HG03565 (cell line): ENCODE measurements at regions not wholly inside any gene's neighbourhood (a gene's known extent, or its start where the extent isn't known, plus 50 kb on each side); places are given as distances from the start of the nearest gene placed in this dataset.
"Not testable (repeated sequence)": the region's sequence is repeated elsewhere in the genome, so short reads cannot be mapped to it uniquely, and the experiment has no call there.

Experiments
- ATAC-seq: cut with Tn5 transposase; IDR thresholded peaks from one replicate; pipeline ENCODE4 v1.9.1; 2021; ENCODE audit warnings: mild to moderate bottlenecking, moderate library complexity; ENCODE audit not compliant: unreplicated experiment

DNA sequence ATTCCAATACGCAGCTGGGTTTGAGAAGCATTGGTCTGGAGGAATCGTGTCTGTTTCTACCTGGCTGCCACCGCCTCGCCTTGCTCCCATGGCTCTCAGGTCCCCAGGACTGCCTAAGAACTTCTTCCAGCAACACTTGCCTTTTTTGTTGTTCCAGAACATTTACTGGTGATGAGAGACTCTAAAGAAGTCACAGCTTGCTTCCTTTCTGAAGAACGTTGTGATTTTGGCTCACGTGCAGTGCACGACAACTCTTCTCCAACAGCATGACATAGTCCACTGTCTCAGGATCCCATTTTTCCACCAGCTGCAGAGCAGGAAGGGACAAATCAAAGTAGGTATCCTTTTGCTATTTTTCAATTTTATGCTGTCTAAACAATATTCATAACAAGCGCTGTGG, 940.9 kb downstream of the SLC4A3 start:
- no peak for ATAC-seq

DNA sequence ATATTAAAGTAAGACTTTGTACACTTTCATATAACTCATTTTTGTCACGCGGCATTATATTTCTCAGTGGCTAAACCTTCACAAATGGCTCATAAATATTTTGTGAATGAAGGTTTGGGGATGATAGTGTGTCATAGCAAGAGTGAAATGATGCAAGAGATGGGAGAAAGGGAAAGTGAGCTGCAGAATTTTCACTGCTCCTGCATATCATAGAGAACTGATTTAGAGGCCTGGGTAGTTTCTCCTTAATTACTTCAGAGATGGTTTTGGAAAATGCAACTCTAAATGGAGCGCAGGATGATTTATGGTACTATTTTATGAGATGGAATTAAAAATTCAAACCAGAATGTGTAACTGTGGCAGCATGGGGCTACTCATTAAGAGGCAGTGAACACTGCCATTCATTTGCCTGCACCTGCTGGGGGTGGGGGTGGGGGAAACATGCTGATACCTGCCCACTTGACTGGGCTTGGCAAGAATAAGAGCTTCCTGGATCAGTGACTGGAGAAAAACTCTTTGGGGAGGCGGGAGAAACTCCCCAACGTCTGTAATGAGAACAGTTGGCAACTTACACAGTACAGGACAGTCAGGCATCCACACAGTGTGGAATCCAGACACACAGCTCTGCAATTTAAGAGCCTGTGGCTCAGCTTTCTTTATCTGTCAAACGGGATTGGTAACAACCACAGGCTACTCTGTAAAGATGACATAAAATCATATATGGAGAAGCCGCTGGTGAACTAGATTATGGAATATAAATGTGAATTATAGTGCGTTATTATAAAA, 941.9 kb downstream of the SLC4A3 start:
- no peak for ATAC-seq

DNA sequence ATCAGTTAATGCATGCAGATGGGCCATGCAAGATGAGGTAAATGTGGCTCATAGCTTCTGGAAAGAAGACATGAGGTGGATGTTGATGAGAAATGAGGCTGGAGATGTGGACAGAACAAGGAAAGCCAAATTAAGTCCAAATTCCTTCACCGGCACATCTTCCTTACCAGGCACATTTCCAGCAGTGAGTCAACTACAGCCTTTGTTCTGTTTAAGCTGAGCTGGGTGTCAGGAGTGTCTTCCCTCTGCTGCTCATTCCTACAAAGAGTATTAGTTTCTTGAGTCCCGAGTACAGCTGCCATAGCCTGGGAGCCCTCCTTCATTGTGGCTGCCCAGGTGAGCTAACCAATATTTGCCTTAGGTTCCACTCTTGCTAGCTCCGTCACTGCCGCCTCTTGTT, 945.0 kb downstream of the SLC4A3 start:
- ATAC-seq: no peak

DNA sequence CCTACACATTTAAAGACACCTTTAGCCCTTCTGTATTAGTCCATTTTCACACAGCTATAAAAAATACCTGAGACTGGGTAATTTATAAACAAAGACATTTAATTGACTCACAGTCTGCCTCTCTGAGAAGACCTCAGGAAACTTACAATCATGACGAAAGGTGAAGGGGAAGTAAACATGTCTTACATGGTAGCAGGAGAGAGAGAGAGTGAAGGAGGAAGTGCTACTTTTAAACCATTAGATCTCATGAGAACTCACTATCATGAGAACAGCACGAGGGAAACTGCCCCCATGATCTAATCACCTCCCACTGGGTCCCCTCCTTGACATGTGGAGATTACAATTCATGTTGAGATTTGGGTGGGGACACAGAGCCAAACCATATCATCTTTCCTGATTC, 946.6 kb downstream of the SLC4A3 start:
- ATAC-seq: no peak

DNA sequence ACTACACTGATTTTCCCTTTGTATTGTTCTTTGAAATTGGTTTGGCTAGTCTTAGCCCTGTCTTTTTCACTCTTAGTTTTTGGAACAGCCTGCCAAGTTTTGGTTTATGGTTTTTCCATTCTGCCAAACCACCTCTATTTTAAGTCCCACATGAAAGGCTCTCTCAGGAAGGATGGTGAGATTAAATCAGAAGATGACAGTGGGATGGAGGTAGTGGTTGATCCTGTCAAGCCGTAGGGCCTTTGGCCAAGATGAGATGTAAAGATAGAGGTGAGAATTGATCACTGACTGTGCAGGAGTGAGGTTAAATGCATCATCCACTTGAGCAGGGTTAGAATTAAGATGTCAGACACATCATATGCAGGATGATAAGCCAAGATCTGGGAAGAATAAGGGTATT, 948.5 kb downstream of the SLC4A3 start:
- no peak for ATAC-seq

DNA sequence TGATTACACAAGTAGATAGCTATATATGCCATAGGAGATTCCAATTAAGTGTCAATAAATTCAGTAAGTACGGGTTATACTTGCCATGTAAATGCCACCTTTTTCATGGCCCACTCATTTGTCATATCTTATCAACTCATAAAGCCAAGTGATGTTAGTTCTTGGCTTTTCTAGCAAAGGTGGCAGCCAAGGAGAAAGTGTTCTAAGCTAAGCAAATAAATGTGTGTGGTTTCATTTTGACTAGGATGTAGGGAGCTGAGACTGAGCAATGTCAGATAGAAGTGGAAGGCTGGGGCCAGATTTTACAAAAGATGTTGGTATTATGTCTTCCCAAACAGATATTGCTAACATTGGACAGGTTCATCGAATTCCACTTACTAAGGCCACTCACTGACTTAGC, 952.0 kb downstream of the SLC4A3 start:
- no peak for ATAC-seq

DNA sequence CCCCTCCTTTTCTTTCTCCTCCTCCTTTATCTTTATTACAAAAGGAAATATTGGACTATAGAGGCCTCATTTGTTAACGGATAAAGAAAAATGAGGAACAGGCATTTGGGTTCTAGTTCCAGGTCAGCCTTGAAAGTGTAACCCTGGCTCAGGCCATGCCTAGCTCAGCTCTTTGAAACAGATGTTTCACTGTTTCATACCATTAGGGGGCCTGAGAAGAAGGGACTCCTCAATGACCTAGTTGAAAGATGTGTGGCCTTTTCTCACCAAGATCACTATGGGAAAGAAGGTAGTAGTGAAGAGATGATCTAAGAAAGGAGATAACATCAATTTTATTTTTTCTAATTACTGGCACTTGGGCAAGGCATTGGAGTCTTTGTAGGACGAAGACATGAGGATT, 952.7 kb downstream of the SLC4A3 start:
- ATAC-seq: no peak

DNA sequence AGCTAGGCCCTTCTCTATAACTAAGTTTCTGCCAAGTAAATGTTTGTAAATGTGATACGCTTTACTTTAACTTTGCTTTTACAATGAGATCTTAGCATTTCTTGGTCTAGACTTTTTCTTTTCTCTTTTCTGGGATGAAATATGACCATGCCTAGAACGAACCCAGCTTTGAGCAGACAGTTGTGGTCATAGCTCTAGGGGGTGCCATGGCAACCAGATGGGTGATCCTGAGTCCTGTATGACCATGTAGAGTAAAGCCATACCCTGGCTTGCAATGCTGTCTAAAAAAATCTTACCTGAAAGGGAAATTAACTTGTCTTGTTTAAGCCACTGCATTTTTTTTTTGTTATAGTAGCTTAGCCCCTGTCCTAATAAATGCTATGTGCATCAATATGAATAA, 956.3 kb downstream of the SLC4A3 start:
- no peak for ATAC-seq

DNA sequence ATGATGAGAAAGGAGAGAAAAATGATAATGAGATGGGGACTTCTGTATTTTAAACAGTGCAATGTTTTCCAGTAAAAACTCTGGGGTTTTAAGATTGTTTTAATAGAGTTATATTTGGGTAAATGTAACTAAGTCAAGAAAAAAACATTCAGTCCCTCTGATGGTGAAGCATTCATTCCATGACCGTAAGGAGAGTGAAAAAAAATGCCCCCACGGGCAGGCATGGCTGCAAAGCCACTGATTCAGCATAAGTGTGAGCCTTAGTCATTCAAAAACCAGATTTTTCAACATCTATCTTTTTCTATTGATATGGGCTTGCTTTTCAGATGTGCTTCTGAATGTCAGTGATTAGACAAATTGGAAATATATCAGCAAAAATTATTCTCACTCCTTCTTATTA, 957.8 kb downstream of the SLC4A3 start:
- ATAC-seq: no peak

DNA sequence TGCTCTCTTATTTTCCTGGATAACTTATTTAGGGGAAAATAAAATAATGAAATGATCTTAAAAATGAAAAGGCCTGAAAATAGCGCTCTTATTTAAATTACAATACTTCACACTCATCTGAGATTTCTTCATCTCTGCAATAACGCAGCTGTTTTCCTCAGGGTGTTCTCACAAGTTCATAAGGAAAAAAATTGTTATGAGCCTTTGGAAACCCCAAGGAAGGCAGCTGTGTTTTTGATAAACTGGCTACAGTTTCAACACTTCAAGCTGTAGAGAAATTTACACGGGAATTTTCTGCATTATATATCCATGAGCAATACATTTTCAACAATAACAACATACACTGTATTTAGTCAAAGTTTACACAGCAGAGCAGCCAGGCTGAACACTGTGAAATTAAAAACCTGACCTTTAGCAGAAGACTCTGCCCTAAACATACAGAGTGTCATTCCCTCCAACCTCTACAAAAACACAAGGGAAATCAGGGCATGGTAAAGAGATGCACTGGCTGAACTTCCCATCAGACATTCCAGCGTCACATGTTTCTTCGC, 959.6 kb downstream of the SLC4A3 start:
- no peak for ATAC-seq

DNA sequence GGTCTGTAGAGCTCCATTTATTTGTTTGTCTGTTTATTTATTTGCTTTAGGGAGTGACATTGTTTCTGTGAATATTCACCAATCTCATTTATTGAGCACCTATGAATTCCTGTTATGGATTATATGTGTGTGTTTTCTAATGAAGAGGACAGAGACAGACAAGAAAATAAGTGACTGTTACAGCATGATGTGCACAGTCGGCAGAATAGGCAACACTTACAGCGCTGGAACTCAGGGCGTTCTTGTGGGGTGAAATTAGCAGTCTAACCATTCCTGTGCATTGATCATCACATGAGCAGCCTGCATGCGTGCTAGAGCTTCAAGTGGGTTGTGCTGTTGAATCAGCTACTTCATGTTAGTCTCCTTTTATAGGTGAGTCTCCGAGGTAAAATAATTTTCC, 960.7 kb downstream of the SLC4A3 start:
- no peak for ATAC-seq

DNA sequence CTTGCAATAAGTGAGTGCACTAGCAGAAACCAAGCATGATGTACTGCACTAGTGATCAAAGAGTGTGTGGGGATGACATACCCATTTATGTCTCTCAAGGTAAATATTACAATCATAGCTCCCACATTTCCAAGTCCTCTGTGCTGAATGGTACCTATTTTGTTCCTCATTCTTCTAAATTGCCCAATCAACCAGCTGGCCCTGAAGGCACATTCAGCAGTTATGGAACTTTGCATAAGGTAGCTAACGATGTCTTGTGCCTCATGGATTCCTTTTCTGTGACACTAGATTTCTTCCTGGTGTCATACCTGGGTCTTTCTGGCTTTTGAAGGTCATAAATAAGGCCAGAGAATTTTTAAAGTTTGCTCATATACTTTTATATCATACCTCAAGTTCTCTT, 963.0 kb downstream of the SLC4A3 start:
- ATAC-seq: no peak

DNA sequence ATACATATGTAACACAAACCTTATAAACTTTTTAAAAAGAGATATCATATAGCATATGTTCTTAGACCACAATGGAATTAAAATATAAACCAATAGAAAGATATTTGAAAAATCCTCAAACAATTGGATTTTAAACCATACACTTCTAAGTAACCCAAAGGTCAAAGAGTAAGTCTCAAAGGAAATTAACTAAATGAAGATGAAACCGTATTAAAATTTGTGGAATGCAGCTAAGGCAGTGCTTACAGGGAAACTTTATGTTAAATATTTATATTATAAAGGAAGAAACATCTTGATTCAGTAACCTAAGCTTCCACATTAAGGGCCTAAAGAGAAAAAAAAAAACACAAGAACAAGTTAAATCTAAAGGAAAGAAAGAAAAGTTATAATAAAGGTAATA, 966.1 kb downstream of the SLC4A3 start:
- ATAC-seq: no peak

DNA sequence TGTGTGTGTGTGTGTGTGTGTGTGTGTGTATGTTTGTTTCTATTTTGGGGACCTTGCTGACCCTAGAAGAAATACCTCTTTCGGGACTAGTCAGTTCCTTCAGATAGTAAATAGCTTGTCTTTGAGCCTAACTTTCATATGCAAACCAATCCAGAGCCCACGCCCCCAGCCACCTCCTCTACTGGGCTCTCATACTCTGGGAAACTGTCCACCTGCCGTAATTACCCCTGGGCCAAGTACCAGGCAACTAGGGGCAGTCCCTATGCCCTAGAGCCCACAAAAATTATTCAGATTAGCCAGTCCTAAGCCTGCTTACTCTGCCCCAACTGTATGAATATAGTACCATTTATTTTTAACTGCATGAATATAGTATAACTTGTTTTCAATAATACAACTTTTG, 970.4 kb downstream of the EPHA4 start:
- ATAC-seq: no peak

DNA sequence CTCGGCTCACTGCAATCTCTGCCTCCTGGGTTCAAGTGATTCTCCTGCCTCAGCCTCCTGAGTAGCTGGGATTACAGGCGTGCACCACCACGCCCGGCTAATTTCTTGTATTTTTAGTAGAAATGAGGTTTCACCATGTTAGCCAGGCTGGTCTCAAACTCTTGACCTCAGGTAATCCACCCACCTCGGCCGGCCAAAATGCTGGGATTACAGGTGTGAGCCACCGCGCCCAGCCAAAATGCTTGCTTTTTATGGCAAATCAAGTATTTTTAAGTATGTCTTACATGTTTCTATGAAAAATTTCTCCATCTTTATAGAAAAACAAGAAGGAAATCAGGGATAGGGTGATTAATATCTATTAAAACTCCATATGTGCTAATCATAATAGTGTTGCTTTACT, 959.1 kb downstream of the EPHA4 start:
- not testable (repeated sequence) for ATAC-seq

DNA sequence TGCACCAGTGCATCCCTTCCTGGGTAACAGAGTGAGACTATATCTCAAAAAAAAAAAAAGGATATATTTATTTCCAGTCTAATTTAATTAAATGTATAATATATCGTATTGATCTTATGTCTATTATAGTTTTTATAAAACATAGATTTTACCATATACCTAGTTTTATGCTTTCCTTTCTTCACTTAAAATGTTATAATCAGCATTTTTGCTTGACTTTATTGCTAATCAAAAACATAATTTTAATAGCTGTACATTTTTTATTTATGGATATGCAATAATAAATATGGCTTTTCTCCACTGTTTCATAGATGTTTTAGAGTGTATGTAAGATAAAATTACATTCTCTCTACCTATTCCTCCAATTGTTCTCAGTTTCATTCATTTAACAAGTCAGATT, 958.0 kb downstream of the EPHA4 start:
- no peak for ATAC-seq

DNA sequence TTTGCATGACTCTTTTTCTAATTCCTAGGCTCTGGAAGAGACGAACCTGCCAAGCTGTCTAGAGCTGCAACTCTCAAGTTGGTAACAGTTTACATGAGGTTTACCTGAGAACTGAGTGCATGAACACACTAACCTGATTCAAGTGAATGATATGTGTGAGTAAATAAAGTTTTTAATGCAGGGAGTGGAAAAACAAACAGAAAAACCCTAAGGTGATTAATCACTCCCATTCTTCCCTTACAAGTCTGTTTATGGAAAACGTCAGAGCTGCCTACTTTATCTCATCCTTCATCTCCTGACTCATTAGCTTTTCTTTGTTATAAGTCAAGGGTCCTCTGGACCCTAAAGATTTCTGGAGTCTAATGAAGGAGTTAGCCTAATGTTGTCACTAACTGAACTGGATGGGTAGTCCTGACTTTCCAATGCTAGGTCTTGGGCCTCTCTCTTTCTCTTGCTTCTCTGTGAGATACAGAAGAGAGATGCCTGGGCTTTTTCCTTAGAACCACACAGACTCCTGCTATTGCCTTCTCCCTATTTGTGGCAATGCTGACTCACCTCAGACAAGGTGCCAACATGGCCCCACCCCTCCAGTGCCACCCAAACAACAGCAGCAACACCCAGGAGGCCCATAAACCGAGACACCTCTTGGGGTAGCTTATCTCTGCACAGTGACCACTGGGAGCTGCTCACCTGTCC, 952.4 kb downstream of the EPHA4 start:
- ATAC-seq: no peak

DNA sequence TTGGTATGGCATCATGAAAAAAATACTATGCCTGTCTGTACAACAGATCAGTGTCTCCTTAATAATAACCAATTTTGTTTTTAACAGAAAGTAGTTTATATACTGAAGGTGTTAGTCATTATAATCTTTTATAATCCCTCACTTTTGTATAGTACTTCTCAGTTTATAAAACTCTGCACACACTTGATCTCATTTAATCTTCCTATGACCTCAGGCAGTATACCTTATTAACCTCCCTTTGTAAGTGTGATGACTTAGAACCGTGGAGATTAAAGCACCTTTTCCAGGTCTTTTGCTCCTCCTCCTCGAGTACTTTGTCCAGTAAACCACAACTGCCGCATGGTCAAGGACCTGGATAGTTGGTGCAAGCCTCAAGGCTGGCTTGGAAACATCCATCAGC, 945.5 kb downstream of the EPHA4 start:
- no peak for ATAC-seq

DNA sequence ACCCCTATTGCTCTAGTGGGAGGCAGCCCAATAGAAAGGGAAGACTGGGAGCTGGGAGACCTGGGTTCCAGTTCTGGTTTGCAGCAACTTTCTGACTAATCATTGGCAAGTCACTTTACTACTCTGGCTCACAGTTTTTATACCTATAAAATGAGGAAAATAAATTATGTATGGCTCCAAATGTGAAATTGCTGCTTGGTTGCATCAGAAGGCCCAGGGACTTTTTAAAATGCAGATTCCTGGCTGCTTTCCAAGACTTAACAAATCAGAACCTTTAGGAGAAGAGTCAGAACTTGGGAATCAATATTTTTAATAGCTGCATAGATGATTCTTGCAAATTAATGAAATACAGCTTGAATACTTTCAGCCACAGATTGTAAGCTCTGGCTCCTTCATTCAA, 943.9 kb downstream of the EPHA4 start:
- ATAC-seq: no peak

DNA sequence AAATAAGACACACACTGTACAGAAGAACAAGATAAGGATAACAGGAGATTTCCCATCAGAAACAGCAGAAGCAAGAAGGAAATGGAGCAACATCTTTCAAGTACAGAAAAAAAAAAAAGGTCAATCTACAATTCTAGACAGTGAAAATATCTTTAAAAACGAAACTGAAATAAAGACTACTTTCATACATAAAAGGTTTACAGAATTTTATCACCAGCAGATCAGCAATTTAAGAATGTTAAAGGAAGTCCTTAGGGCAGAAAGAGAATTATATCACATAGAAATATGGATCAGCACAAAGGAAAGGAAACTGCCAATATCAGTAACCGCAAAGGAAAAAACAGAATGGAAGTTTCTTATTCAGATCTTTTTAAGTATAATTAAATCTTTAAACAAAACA, 931.0 kb downstream of the EPHA4 start:
- ATAC-seq: no peak

DNA sequence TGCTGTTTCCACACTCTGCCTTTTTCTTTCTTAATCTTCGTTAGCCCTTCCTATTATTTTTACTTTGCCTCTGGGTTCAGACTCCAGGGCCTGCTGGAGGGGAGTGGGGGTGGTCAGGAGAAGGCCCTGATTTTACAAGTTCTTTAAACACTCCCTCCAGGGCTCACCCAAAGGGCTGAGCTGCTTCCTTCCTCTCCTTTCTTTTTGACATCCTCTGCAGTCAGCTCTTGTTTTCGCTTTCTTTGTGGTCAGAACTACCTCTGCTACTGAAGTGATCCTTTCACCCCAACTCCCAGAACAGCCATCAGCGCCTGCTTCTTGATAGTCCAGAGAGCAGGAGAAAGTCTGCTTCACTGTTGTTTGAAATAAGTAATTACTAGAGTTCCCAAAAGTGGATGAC, 925.7 kb downstream of the EPHA4 start:
- ATAC-seq: peak; percentile 89

DNA sequence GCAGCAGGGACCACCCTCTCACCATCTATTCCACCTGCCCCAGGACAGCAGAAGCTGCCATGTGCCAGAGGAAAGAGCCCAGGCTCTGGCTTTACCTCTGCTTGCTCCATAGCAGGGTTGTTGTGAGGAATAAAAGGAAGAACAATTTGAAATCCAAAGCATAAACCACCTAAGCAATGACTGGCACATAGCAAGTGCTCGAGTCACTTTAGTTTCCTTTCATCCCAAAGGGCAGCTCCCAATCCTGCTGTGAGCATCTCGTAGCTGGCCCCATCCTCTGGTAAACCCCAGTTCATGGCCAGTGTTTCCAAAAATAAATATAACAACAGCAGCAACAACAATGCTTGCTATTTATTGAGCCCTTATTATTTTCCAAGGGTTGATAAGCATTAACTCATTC, 923.5 kb downstream of the EPHA4 start:
- no peak for ATAC-seq
